Prostate gland (tissue), 2 donors: ENCODE measurements at regions not wholly inside any gene's neighbourhood (a gene's known extent, or its start where the extent isn't known, plus 50 kb on each side); places are given as distances from the start of the nearest gene placed in this dataset.

ENCODE experiments used
- DNase-seq: peaks from one replicate; pipeline ENCODE4 v3.0.0-alpha.2; 2019; ENCODE audit warnings: low spot score
- H3K27ac ChIP-seq, 2 donors: fragments of 200-600 bp; sonication (generic); 2 replicates each; pipeline ENCODE4 v1.5.1; 2017 to 2019
- H3K27me3 ChIP-seq: fragments of 200-600 bp; sonication (generic); replicated peaks from 2 replicates; pipeline ENCODE4 v1.5.1; 2019; ENCODE audit not compliant: insufficient read depth
- H3K36me3 ChIP-seq, 2 donors: fragments of 200-600 bp; sonication (generic); 1 replicate in 1 of 2; 2 replicates in 1 of 2; pipeline versions ENCODE4 v1.5.1 to v1.8.1; 2017 to 2019
- H3K4me1 ChIP-seq: fragments of 200-600 bp; sonication (generic); replicated peaks from 2 replicates; pipeline ENCODE4 v1.5.1; 2019
- H3K4me3 ChIP-seq, 2 donors: fragments of 200-600 bp; sonication (generic); 2 replicates each; pipeline ENCODE4 v1.5.1; 2017 to 2019
- H3K9me3 ChIP-seq: fragments of 200-600 bp; sonication (generic); 2 replicates; pipeline ENCODE4 v1.5.1; 2017
- CTCF ChIP-seq, 4 experiments: fragments of 200-600 bp in 2 of 4; fragments of 450-650 bp in 2 of 4; sonication (generic) in 2 of 4; IDR thresholded peaks; 1 replicate in 3 of 4; 2 replicates in 1 of 4; pipeline ENCODE4 v1.5.1; 2016 to 2019; ENCODE audit warnings: antibody characterized with exemption in 4 of 4, mild to moderate bottlenecking in 2 of 4, moderate library complexity in 2 of 4
- POLR2A ChIP-seq: fragments of 450-650 bp; IDR thresholded peaks from one replicate; pipeline ENCODE4 v1.6.1; 2016; ENCODE audit warnings: antibody characterized with exemption, mild to moderate bottlenecking
- POLR2AphosphoS5 ChIP-seq: sonication (generic); formaldehyde crosslinking; IDR thresholded peaks from one replicate; pipeline ENCODE4 v1.6.1; 2017; ENCODE audit warnings: antibody characterized with exemption
- WGBS: methylation state at CpG from one replicate; pipeline ENCODE4 v1.1.5; 2018; 5-methylcytosine and 5-hydroxymethylcytosine counted together
- intact Hi-C: fragments of 100-400 bp; cut with DNase I; formaldehyde crosslinking; loops from one replicate; pipeline ENCODE4 v1.14.2; 2022

GRCh38 chr2:41966431-41966893, 81.4 kb upstream of the PKDCC start:
- DNase-seq = peak; percentile 27
- no peaks in the 10 kb centered on the region for H3K9me3 ChIP-seq
- no peaks in the 10 kb centered on the region for H3K36me3 ChIP-seq
- no peaks in the 10 kb centered on the region for H3K4me1 ChIP-seq
- WGBS = 13% methylated on average over 10 of the region's 10 CpGs
- TF ChIP-seq CTCF (IDR thresholded peaks at IDR 0.05) = no peak
- TF ChIP-seq POLR2A = no peak
- TF ChIP-seq POLR2AphosphoS5 = peak; percentile 38
- H3K27me3 ChIP-seq = no peaks in the 10 kb centered on the region
- H3K4me3 ChIP-seq = no peak overlapping the region
- intact Hi-C loops = loop anchor here (5.0 to 10.0 kb wide), 4 partner anchors 34 to 118 kb away; partner anchors contain the start of gene PKDCC
- H3K27ac ChIP-seq = peak overlapping the region in 1 of 2 donors; percentile 55

GRCh38 chr2:41966920-41967319, 80.9 kb upstream of the PKDCC start:
- 69% methylated on average over 8 of the region's 8 CpGs for WGBS
- H3K4me3 ChIP-seq = no peak overlapping the region
- intact Hi-C loops = loop anchor here (5.0 to 10.0 kb wide), 4 partner anchors 35 to 118 kb away; partner anchors contain the start of gene PKDCC
- H3K36me3 ChIP-seq = no peaks in the 10 kb centered on the region
- peak overlapping the region in 1 of 2 donors; percentile 55 for H3K27ac ChIP-seq
- DNase-seq = no peak
- H3K27me3 ChIP-seq = no peaks in the 10 kb centered on the region
- H3K4me1 ChIP-seq = no peaks in the 10 kb centered on the region
- TF ChIP-seq CTCF (IDR thresholded peaks at IDR 0.05) (no peak), POLR2A (no peak), POLR2AphosphoS5 (no peak)
- H3K9me3 ChIP-seq = no peaks in the 10 kb centered on the region

- Histone ChIP-seq H3K9me3 (no peaks in the 10 kb centered on the region), H3K4me1 (no peaks in the 10 kb centered on the region), H3K27ac (no peak overlapping the region), H3K27me3 (no peaks in the 10 kb centered on the region), H3K4me3 (no peak overlapping the region), H3K36me3 (no peaks in the 10 kb centered on the region)
- 37% methylated on average over 13 of the region's 13 CpGs for WGBS
- TF ChIP-seq CTCF (IDR thresholded peaks at IDR 0.05) = no peak
- TF ChIP-seq POLR2A = no peak
- no peak for TF ChIP-seq POLR2AphosphoS5
- DNase-seq = no peak
- intact Hi-C loops = loop anchor here (5.0 to 10.0 kb wide), 4 partner anchors 35 to 117 kb away; partner anchors contain the start of gene PKDCC
These were observed 80.2 kb upstream of the PKDCC start for GRCh38 chr2:41967476-41968181.

- Histone ChIP-seq H3K36me3 (no peaks in the 10 kb centered on the region), H3K27ac (no peak overlapping the region), H3K9me3 (no peaks in the 10 kb centered on the region), H3K4me3 (no peak overlapping the region), H3K4me1 (no peaks in the 10 kb centered on the region), H3K27me3 (no peaks in the 10 kb centered on the region)
- TF ChIP-seq POLR2AphosphoS5 = no peak
- TF ChIP-seq POLR2A = no peak
- TF ChIP-seq CTCF (IDR thresholded peaks at IDR 0.05) = no peak
- WGBS = 64% methylated on average over 2 of the region's 2 CpGs
- intact Hi-C loops = loop anchor here (5.0 to 10.0 kb wide), 4 partner anchors 36 to 117 kb away; partner anchors contain the start of gene PKDCC
- DNase-seq = no peak
These were observed 79.6 kb upstream of the PKDCC start for GRCh38 chr2:41968182-41968578.
